C4-2B (cell line): ENCODE measurements at regions not wholly inside any gene's neighbourhood (a gene's known extent, or its start where the extent isn't known, plus 50 kb on each side); places are given as distances from the start of the nearest gene placed in this dataset.

Source experiments
- ZFX ChIP-seq: fragments of 450-650 bp; IDR thresholded peaks from 2 replicates; pipeline ENCODE4 v1.6.1; 2017
- TF ChIP-seq, protein P1 (sequence below): fragments of 450-650 bp; conservative IDR thresholded peaks from 2 replicates; pipeline ENCODE4 v1.5.1; 2017; ENCODE audit warnings: mild to moderate bottlenecking

DNA sequence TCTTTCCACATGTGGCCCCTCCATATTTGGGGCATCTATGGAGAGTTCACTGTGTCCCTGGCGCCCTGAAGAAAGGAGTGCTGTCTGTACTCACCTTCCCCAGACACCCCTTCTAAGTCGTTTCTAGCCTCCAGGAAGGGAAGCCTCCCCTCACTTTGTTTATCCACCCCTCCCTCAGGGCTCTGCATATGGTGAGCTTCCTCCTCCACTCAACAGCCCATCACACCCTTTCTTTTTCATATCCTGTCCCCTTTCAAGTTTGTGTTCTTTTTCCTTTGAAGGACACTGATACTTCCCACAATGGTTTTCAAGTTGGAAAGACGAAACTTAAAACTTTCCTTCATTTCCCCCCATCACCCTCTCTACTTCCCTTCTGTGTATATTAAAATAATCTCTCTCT lies 291.4 kb upstream of the POU3F3 start:
- TF ChIP-seq, protein P1, sequence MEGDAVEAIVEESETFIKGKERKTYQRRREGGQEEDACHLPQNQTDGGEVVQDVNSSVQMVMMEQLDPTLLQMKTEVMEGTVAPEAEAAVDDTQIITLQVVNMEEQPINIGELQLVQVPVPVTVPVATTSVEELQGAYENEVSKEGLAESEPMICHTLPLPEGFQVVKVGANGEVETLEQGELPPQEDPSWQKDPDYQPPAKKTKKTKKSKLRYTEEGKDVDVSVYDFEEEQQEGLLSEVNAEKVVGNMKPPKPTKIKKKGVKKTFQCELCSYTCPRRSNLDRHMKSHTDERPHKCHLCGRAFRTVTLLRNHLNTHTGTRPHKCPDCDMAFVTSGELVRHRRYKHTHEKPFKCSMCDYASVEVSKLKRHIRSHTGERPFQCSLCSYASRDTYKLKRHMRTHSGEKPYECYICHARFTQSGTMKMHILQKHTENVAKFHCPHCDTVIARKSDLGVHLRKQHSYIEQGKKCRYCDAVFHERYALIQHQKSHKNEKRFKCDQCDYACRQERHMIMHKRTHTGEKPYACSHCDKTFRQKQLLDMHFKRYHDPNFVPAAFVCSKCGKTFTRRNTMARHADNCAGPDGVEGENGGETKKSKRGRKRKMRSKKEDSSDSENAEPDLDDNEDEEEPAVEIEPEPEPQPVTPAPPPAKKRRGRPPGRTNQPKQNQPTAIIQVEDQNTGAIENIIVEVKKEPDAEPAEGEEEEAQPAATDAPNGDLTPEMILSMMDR, result no peak
- no peak for TF ChIP-seq ZFX
